Gastroesophageal sphincter (tissue), 4 donors: ENCODE measurements at regions not wholly inside any gene's neighbourhood (a gene's known extent, or its start where the extent isn't known, plus 50 kb on each side); places are given as distances from the start of the nearest gene placed in this dataset.

Experiments
- ATAC-seq: fragments of 150-250 bp; one replicate; pipeline ENCODE4 v1.9.1; 2016; ENCODE audit warnings: mild to moderate bottlenecking, moderate library complexity
- H3K27ac ChIP-seq, 4 donors: fragments of 200-600 bp; sonication (generic) in 3 of 4; 1 replicate in 3 of 4; 2 replicates in 1 of 4; pipeline ENCODE4 v1.5.1; 2016 to 2019
- H3K27me3 ChIP-seq: fragments of 200-600 bp; sonication (generic); one replicate; pipeline ENCODE4 v1.5.1; 2019
- H3K36me3 ChIP-seq, 2 donors: fragments of 200-600 bp; sonication (generic); one replicate each; pipeline ENCODE4 v1.5.1; 2019; ENCODE audit warnings: control low read depth in 1 of 2
- H3K4me1 ChIP-seq, 3 donors: fragments of 200-600 bp; sonication (generic); 1 replicate in 2 of 3; 2 replicates in 1 of 3; pipeline ENCODE4 v1.5.1; 2016 to 2019; ENCODE audit warnings: control low read depth in 2 of 3
- H3K4me3 ChIP-seq, 2 donors: fragments of 200-600 bp; sonication (generic); one replicate each; pipeline ENCODE4 v1.5.1; 2019; ENCODE audit warnings: mild to moderate bottlenecking in 1 of 2, moderate library complexity in 1 of 2
- H3K9me3 ChIP-seq, 3 donors: fragments of 200-600 bp; sonication (generic); one replicate each; pipeline ENCODE4 v1.5.1; 2017 to 2019; ENCODE audit warnings: control low read depth in 2 of 3
- CTCF ChIP-seq, 4 experiments: fragments of 200-600 bp in 2 of 4; fragments of 450-650 bp in 2 of 4; sonication (generic) in 1 of 4; IDR thresholded peaks; one replicate each; pipeline ENCODE4 v1.5.1; 2017 to 2019; ENCODE audit warnings: antibody characterized with exemption in 4 of 4, mild to moderate bottlenecking in 2 of 4, moderate library complexity in 2 of 4
- EP300 ChIP-seq: sonication (generic); formaldehyde crosslinking; IDR thresholded peaks from one replicate; pipeline ENCODE4 v1.6.1; 2017; ENCODE audit warnings: antibody characterized with exemption, mild to moderate bottlenecking
- POLR2A ChIP-seq, 2 donors: fragments of 450-650 bp; IDR thresholded peaks; one replicate each; pipeline ENCODE4 v1.6.1; 2017; ENCODE audit warnings: antibody characterized with exemption in 2 of 2, mild to moderate bottlenecking in 2 of 2, moderate library complexity in 1 of 2
- POLR2AphosphoS5 ChIP-seq: sonication (generic); formaldehyde crosslinking; IDR thresholded peaks from one replicate; pipeline ENCODE4 v1.6.1; 2017; ENCODE audit warnings: antibody characterized with exemption
- WGBS, 2 donors: methylation state at CpG; one replicate each; pipeline ENCODE4 v1.1.5; 2018; ENCODE audit warnings: low coverage in 1 of 2; 5-methylcytosine and 5-hydroxymethylcytosine counted together

GRCh38 chr11:32184723-32185376, 94.0 kb downstream of the RCN1 start:
- WGBS, 2 donors, result 77 to 79% methylated on average over 5 to 7 of the region's 10 CpGs
- H3K27me3 ChIP-seq, result peaks cover 14% of the 10 kb centered on the region
- H3K9me3 ChIP-seq, result no peaks in the 10 kb centered on the region
- no peak overlapping the region for H3K27ac ChIP-seq
- H3K4me3 ChIP-seq, result no peak overlapping the region
- no peaks in the 10 kb centered on the region for H3K4me1 ChIP-seq
- no peak for ATAC-seq
- TF ChIP-seq EP300 (no peak), CTCF (IDR thresholded peaks at IDR 0.05) (no peak), POLR2AphosphoS5 (no peak)
- H3K36me3 ChIP-seq, result no peaks in the 10 kb centered on the region

GRCh38 chr11:32186118-32186517, 95.2 kb downstream of the RCN1 start:
- WGBS, 2 donors, result 95 to 100% methylated on average over 1 to 2 of the region's 2 CpGs
- H3K27me3 ChIP-seq, result peaks cover 13% of the 10 kb centered on the region
- H3K27ac ChIP-seq, result no peak overlapping the region
- no peaks in the 10 kb centered on the region for H3K36me3 ChIP-seq
- H3K9me3 ChIP-seq, result no peaks in the 10 kb centered on the region
- ATAC-seq, result no peak
- no peaks in the 10 kb centered on the region for H3K4me1 ChIP-seq
- TF ChIP-seq EP300 (no peak), CTCF (IDR thresholded peaks at IDR 0.05) (no peak), POLR2AphosphoS5 (no peak), POLR2A (IDR thresholded peaks at IDR 0.05) (no peak)
- H3K4me3 ChIP-seq, result no peak overlapping the region

- Histone ChIP-seq H3K36me3 (no peaks in the 10 kb centered on the region), H3K4me1 (no peaks in the 10 kb centered on the region), H3K27me3 (peaks cover 5% of the 10 kb centered on the region), H3K4me3 (no peak overlapping the region), H3K9me3 (no peaks in the 10 kb centered on the region), H3K27ac (no peak overlapping the region)
- no peak for ATAC-seq
- TF ChIP-seq CTCF (IDR thresholded peaks at IDR 0.05) (no peak), POLR2AphosphoS5 (no peak)
Observed at GRCh38 chr11:32187111-32187510, 96.2 kb downstream of the RCN1 start.

- TF ChIP-seq POLR2AphosphoS5 (no peak), POLR2A (IDR thresholded peaks at IDR 0.05) (no peak), CTCF (IDR thresholded peaks at IDR 0.05) (no peak), EP300 (no peak)
- H3K27ac ChIP-seq, result no peak overlapping the region
- peaks cover 5% of the 10 kb centered on the region for H3K27me3 ChIP-seq
- 94% methylated on average over 2 of the region's 4 CpGs; no CpG with 5 or more reads in 1 of the 2 donors for WGBS, 2 donors
- H3K9me3 ChIP-seq, result no peaks in the 10 kb centered on the region
- no peak for ATAC-seq
- no peak overlapping the region for H3K4me3 ChIP-seq
- H3K36me3 ChIP-seq, result no peaks in the 10 kb centered on the region
- no peaks in the 10 kb centered on the region for H3K4me1 ChIP-seq
Observed at GRCh38 chr11:32188785-32189184, 97.9 kb downstream of the RCN1 start.

GRCh38 chr11:32196137-32196536, 105.3 kb downstream of the RCN1 start:
- no peak for ATAC-seq
- 0 to 29% methylated on average over 1 of the region's 1 CpG for WGBS, 2 donors
- TF ChIP-seq EP300 (no peak), CTCF (IDR thresholded peaks at IDR 0.05) (no peak), POLR2A (IDR thresholded peaks at IDR 0.05) (no peak), POLR2AphosphoS5 (no peak)
- no peaks in the 10 kb centered on the region for H3K36me3 ChIP-seq
- H3K27me3 ChIP-seq, result no peaks in the 10 kb centered on the region
- no peak overlapping the region for H3K27ac ChIP-seq
- no peaks in the 10 kb centered on the region for H3K9me3 ChIP-seq
- H3K4me1 ChIP-seq, result no peaks in the 10 kb centered on the region
- no peak overlapping the region for H3K4me3 ChIP-seq
